Calu3 (cell line): ENCODE measurements at regions not wholly inside any gene's neighbourhood (a gene's known extent, or its start where the extent isn't known, plus 50 kb on each side); places are given as distances from the start of the nearest gene placed in this dataset.

Source experiments
- BruUV-seq: library from RNA; stranded (reverse); fragments of 400-500 nt; replicated peaks from 2 replicates; lab custom pipeline; 2021; lab: Mats Ljungman, UMichigan
- CTCF ChIA-PET: fragments of 300-600 bp; sonication (Branson Sonifier 250); formaldehyde crosslinking; loops from one replicate; lab custom pipeline; 2022; ENCODE audit warnings: antibody characterized with exemption; lab: Charles Lee
- DNase-seq: peaks from one replicate; pipeline ENCODE4 v3.0.0; 2022
- H3K27ac Mint-ChIP-seq: one replicate; pipeline ENCODE4 v1.8.0; 2022; ENCODE audit warnings: mixed read lengths; ENCODE audit not compliant: unreplicated experiment
- H3K27me3 Mint-ChIP-seq: one replicate; pipeline ENCODE4 v1.8.0; 2022; ENCODE audit warnings: mixed read lengths; ENCODE audit not compliant: unreplicated experiment
- H3K36me3 Mint-ChIP-seq: one replicate; pipeline ENCODE4 v1.8.0; 2022; ENCODE audit warnings: mild to moderate bottlenecking, moderate library complexity, mixed read lengths; ENCODE audit not compliant: insufficient read depth, unreplicated experiment
- H3K4me1 Mint-ChIP-seq: one replicate; pipeline ENCODE4 v1.8.0; 2022; ENCODE audit warnings: mild to moderate bottlenecking, low read depth, mixed read lengths; ENCODE audit not compliant: unreplicated experiment
- H3K4me3 Mint-ChIP-seq: one replicate; pipeline ENCODE4 v1.8.0; 2022; ENCODE audit warnings: mild to moderate bottlenecking, low read depth, moderate library complexity, mixed read lengths; ENCODE audit not compliant: unreplicated experiment
- H3K9me3 Mint-ChIP-seq: one replicate; pipeline ENCODE4 v1.8.0; 2022; ENCODE audit warnings: low read depth, mixed read lengths; ENCODE audit not compliant: unreplicated experiment
- CTCF ChIP-seq: fragments of 200-600 bp; IDR thresholded peaks from one replicate; pipeline ENCODE4 v1.8.0; 2022; ENCODE audit warnings: antibody characterized with exemption; ENCODE audit not compliant: unreplicated experiment
- intact Hi-C: fragments of 100-400 bp; cut with micrococcal nuclease; formaldehyde crosslinking; loops from one replicate; pipeline ENCODE4 v1.10.0; 2022; ENCODE audit not compliant: unreplicated experiment

DNA sequence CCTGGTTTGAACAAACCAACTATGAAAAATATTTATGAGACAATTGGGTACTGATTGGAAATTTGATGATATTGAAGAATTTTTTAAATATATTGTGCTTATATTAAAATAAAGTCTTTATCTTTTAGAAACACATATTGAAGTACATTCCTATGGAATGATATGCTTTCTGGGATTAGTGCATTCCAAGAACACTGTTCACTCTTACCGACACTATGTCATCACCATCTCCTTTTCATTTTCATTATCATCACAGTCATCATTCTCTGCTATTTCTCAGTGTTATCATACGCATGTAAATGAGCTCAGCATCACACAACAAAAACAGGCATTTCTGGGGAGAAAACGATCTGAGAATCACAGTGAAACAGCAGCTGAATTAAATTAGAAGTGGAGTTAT, 513.3 kb upstream of the CCDC196 start:
- Mint-ChIP-seq H3K27ac (no peak overlapping the region), H3K4me1 (no peaks in the 10 kb centered on the region), H3K27me3 (peaks cover 85% of the 10 kb centered on the region), H3K9me3 (no peaks in the 10 kb centered on the region), H3K36me3 (no peaks in the 10 kb centered on the region), H3K4me3 (no peak overlapping the region)
- TF ChIP-seq CTCF: no peak
- CTCF ChIA-PET: interaction anchor here (0.6 kb wide), 1 partner anchor 417 kb away, joined by 3 read pairs; no protein-coding TSS in a partner anchor
- intact Hi-C loops: no loop called here
- no TSS peak for BruUV-seq
- DNase-seq: no peak

DNA sequence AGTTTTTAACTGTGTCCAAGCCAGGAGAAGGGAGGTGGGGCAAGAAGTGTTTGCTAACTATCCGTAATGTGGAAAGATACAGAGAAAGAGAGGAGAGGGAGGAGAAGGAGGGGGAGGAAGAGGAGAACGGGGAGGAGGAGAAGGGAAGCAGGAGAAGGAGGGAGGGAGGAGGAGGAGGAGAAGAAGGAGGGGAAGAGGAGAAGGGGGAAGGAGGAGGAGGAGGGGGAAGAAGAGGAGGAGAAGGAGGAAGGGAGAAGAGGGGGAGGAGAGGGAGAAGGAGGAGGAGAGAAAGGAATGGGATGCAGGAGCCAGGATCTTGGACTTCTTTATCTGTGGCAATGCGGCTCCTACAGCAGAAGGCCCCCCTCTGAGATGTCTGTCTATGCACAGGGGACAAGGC, 510.3 kb upstream of the CCDC196 start:
- Mint-ChIP-seq H3K27ac (no peak overlapping the region), H3K27me3 (peaks cover 55% of the 10 kb centered on the region)

DNA sequence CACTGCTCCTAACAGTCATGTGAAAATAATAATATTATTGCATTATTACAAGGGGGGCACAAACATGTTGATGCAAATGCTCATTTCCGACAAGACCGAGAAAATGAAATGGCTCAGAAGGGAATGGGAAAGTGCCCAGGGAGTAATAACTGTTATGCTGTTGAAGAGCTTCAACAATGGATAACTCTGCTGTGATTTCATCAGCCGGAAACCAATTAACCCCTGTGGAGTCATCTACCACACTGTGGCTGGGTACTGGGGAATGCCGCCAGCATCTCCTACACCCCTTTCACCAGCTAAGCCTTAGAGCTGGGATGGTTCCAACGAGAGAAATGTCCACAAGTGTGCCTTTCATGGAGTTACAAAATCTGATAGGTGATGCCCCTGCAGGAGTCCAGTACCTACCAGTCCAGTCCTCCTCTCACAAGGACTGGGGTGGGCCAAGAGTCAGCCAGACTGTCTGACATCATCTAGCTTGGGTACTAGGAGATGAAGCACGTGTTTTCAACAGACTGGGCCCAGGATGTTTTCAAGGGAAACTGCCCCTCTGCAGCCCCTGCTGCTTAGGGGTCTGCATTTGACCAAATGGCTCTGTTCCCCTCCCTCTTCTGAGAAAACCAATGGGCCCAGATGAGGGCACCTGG, 509.3 kb upstream of the CCDC196 start:
- Mint-ChIP-seq H3K36me3 (no peaks in the 10 kb centered on the region), H3K4me3 (no peak overlapping the region), H3K27ac (no peak overlapping the region), H3K27me3 (peaks cover 45% of the 10 kb centered on the region), H3K4me1 (no peaks in the 10 kb centered on the region), H3K9me3 (peaks cover 5% of the 10 kb centered on the region)
- no peak for TF ChIP-seq CTCF
- CTCF ChIA-PET: no interaction called here
- no TSS peak for BruUV-seq
- DNase-seq: no peak
- intact Hi-C loops: no loop called here

More for the DNA sequence above, 510.3 kb upstream of the CCDC196 start:
- peaks cover 5% of the 10 kb centered on the region for H3K9me3 Mint-ChIP-seq
- BruUV-seq: no TSS peak
- no peak overlapping the region for H3K4me3 Mint-ChIP-seq
- DNase-seq: no peak
- no peak for TF ChIP-seq CTCF
- intact Hi-C loops: no loop called here
- no peaks in the 10 kb centered on the region for H3K4me1 Mint-ChIP-seq
- CTCF ChIA-PET: no interaction called here
- no peaks in the 10 kb centered on the region for H3K36me3 Mint-ChIP-seq

GRCh38 chr14:65981192-65981843, 504.9 kb upstream of the CCDC196 start:
- peaks cover 5% of the 10 kb centered on the region for H3K9me3 Mint-ChIP-seq
- intact Hi-C loops: no loop called here
- CTCF ChIA-PET: no interaction called here
- no peak overlapping the region for H3K27ac Mint-ChIP-seq
- no TSS peak for BruUV-seq
- DNase-seq: no peak
- peaks cover 31% of the 10 kb centered on the region for H3K27me3 Mint-ChIP-seq
- no peaks in the 10 kb centered on the region for H3K4me1 Mint-ChIP-seq
- H3K4me3 Mint-ChIP-seq: no peak overlapping the region
- no peaks in the 10 kb centered on the region for H3K36me3 Mint-ChIP-seq
- TF ChIP-seq CTCF: no peak
